HCT116 (cell line): ENCODE measurements at regions not wholly inside any gene's neighbourhood (a gene's known extent, or its start where the extent isn't known, plus 50 kb on each side); places are given as distances from the start of the nearest gene placed in this dataset.

Experiments
- CTCF ChIP-seq, 3 experiments: fragments of 200-600 bp in 1 of 3; sonication (generic) in 1 of 3; IDR thresholded peaks in 2 of 3; conservative IDR thresholded peaks in 1 of 3; 2 replicates each; pipeline ENCODE4 v1.5.1; 2012 to 2017; ENCODE audit warnings: low read depth in 2 of 3, low read length in 2 of 3, antibody characterized with exemption in 1 of 3, borderline replicate concordance in 1 of 3, control low read depth in 1 of 3, mild to moderate bottlenecking in 1 of 3, mixed read lengths in 1 of 3, mixed run types in 1 of 3, moderate library complexity in 1 of 3; ENCODE audit not compliant: insufficient read depth in 1 of 3
- MAX ChIP-seq: IDR thresholded peaks from 2 replicates; pipeline ENCODE4 v1.6.1; 2012
- POLR2A ChIP-seq: IDR thresholded peaks from 2 replicates; pipeline ENCODE4 v1.7.0; 2011; ENCODE audit warnings: borderline replicate concordance; ENCODE audit not compliant: insufficient read depth, insufficient read length; ENCODE audit errors: extremely low read depth
- POLR2AphosphoS5 ChIP-seq: IDR thresholded peaks from 2 replicates; pipeline ENCODE4 v1.6.1; 2011; ENCODE audit warnings: mild to moderate bottlenecking, low read depth, low read length, moderate library complexity
- ZNF274 ChIP-seq: fragments of 200-500 bp; sonication (Bioruptor generic); IDR thresholded peaks from 2 replicates; pipeline ENCODE4 v1.6.1; 2014; ENCODE audit warnings: mild to moderate bottlenecking, low read depth, low read length, inconsistent platforms

- TF ChIP-seq MAX (no peak), ZNF274 (no peak), POLR2AphosphoS5 (no peak), CTCF (IDR thresholded peaks at IDR 0.05 in 2 of 3, conservative IDR thresholded peaks at IDR 0.05 in 1 of 3; ENCODE audit: borderline replicate concordance in 1 of 3, insufficient read depth in 1 of 3, low read depth in 2 of 3, low read length in 2 of 3) (no peak), POLR2A (no peak)
Measured at GRCh38 chr14:28831126-28831525, 64.5 kb downstream of the FOXG1 start.
